Gastroesophageal sphincter (tissue), 4 donors: ENCODE measurements at regions not wholly inside any gene's neighbourhood (a gene's known extent, or its start where the extent isn't known, plus 50 kb on each side); places are given as distances from the start of the nearest gene placed in this dataset.

ENCODE experiments used
- ATAC-seq: fragments of 150-250 bp; one replicate; pipeline ENCODE4 v1.9.1; 2016; ENCODE audit warnings: mild to moderate bottlenecking, moderate library complexity
- H3K27ac ChIP-seq, 4 donors: fragments of 200-600 bp; sonication (generic) in 3 of 4; 1 replicate in 3 of 4; 2 replicates in 1 of 4; pipeline ENCODE4 v1.5.1; 2016 to 2019
- H3K27me3 ChIP-seq: fragments of 200-600 bp; sonication (generic); one replicate; pipeline ENCODE4 v1.5.1; 2019
- H3K36me3 ChIP-seq, 2 donors: fragments of 200-600 bp; sonication (generic); one replicate each; pipeline ENCODE4 v1.5.1; 2019; ENCODE audit warnings: control low read depth in 1 of 2
- H3K4me1 ChIP-seq, 3 donors: fragments of 200-600 bp; sonication (generic); 1 replicate in 2 of 3; 2 replicates in 1 of 3; pipeline ENCODE4 v1.5.1; 2016 to 2019; ENCODE audit warnings: control low read depth in 2 of 3
- H3K4me3 ChIP-seq, 2 donors: fragments of 200-600 bp; sonication (generic); one replicate each; pipeline ENCODE4 v1.5.1; 2019; ENCODE audit warnings: mild to moderate bottlenecking in 1 of 2, moderate library complexity in 1 of 2
- H3K9me3 ChIP-seq, 3 donors: fragments of 200-600 bp; sonication (generic); one replicate each; pipeline ENCODE4 v1.5.1; 2017 to 2019; ENCODE audit warnings: control low read depth in 2 of 3
- EP300 ChIP-seq: sonication (generic); formaldehyde crosslinking; IDR thresholded peaks from one replicate; pipeline ENCODE4 v1.6.1; 2017; ENCODE audit warnings: antibody characterized with exemption, mild to moderate bottlenecking
- POLR2A ChIP-seq, 2 donors: fragments of 450-650 bp; IDR thresholded peaks; one replicate each; pipeline ENCODE4 v1.6.1; 2017; ENCODE audit warnings: antibody characterized with exemption in 2 of 2, mild to moderate bottlenecking in 2 of 2, moderate library complexity in 1 of 2
- POLR2AphosphoS5 ChIP-seq: sonication (generic); formaldehyde crosslinking; IDR thresholded peaks from one replicate; pipeline ENCODE4 v1.6.1; 2017; ENCODE audit warnings: antibody characterized with exemption
- WGBS, 2 donors: methylation state at CpG; one replicate each; pipeline ENCODE4 v1.1.5; 2018; ENCODE audit warnings: low coverage in 1 of 2; 5-methylcytosine and 5-hydroxymethylcytosine counted together
- TF ChIP-seq, protein P1 (sequence below), 4 experiments: fragments of 200-600 bp in 2 of 4; fragments of 450-650 bp in 2 of 4; sonication (generic) in 1 of 4; IDR thresholded peaks; one replicate each; pipeline ENCODE4 v1.5.1; 2017 to 2019; ENCODE audit warnings: antibody characterized with exemption in 4 of 4, mild to moderate bottlenecking in 2 of 4, moderate library complexity in 2 of 4

DNA sequence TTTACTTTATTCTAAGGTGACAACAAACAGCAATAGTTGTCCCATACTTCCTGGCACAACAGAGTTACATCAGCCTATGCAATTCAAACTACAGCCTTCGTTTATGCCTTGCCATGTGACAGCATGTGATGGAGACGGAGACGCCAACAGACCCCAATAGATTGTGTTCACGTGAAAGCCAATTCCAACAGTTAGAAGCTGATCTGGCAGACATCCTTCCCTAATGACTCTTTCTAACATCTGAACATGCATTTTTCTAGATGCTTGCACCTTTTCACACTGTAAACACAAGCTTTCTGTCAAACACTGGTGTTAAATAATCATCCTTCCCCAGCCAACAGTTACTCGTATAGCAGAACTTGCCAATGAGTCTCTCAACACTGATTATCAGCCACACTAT is 694.4 kb upstream of the ALCAM start:
- no peak for ATAC-seq
- no peaks in the 10 kb centered on the region for H3K36me3 ChIP-seq
- TF ChIP-seq EP300 (no peak), POLR2A (IDR thresholded peaks at IDR 0.05) (no peak), POLR2AphosphoS5 (no peak)
- TF ChIP-seq, protein P1, sequence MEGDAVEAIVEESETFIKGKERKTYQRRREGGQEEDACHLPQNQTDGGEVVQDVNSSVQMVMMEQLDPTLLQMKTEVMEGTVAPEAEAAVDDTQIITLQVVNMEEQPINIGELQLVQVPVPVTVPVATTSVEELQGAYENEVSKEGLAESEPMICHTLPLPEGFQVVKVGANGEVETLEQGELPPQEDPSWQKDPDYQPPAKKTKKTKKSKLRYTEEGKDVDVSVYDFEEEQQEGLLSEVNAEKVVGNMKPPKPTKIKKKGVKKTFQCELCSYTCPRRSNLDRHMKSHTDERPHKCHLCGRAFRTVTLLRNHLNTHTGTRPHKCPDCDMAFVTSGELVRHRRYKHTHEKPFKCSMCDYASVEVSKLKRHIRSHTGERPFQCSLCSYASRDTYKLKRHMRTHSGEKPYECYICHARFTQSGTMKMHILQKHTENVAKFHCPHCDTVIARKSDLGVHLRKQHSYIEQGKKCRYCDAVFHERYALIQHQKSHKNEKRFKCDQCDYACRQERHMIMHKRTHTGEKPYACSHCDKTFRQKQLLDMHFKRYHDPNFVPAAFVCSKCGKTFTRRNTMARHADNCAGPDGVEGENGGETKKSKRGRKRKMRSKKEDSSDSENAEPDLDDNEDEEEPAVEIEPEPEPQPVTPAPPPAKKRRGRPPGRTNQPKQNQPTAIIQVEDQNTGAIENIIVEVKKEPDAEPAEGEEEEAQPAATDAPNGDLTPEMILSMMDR (IDR thresholded peaks at IDR 0.05) = no peak
- no peak overlapping the region for H3K27ac ChIP-seq
- 58 to 60% methylated on average over 5 of the region's 5 CpGs for WGBS, 2 donors
- no peaks in the 10 kb centered on the region for H3K9me3 ChIP-seq
- no peak overlapping the region for H3K4me3 ChIP-seq
- H3K4me1 ChIP-seq = no peaks in the 10 kb centered on the region
- H3K27me3 ChIP-seq = no peaks in the 10 kb centered on the region

DNA sequence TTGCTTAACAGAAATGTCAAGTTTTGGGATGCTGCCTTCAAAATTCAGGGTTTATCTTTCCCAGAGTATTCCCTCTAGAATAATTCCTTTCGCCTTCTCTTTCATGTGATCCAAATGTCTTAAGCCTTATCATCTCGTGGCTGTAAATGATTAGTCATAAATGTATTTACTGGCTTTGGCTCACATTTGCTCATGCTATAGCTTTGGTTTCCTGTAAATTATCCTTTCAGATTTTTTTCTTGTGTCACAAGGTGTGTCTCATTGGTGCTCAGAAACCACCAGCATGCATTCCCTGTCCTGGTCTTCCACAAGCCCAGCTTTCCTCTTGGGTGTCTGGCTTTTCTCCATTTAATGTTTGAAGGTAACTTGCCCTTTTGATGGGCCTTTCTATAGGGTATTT is 692.7 kb upstream of the ALCAM start:
- 52 to 100% methylated on average over 2 of the region's 2 CpGs for WGBS, 2 donors
- Histone ChIP-seq H3K27me3 (no peaks in the 10 kb centered on the region), H3K9me3 (peaks cover 0 to 4% (median 0%) of the 10 kb centered on the region in 3 donors), H3K36me3 (no peaks in the 10 kb centered on the region), H3K4me3 (no peak overlapping the region), H3K27ac (no peak overlapping the region), H3K4me1 (no peaks in the 10 kb centered on the region)
- no peak for TF ChIP-seq POLR2A (IDR thresholded peaks at IDR 0.05)
- TF ChIP-seq, protein P1 (IDR thresholded peaks at IDR 0.05) = no peak
- TF ChIP-seq POLR2AphosphoS5 = no peak
- TF ChIP-seq EP300 = no peak
- ATAC-seq = no peak

DNA sequence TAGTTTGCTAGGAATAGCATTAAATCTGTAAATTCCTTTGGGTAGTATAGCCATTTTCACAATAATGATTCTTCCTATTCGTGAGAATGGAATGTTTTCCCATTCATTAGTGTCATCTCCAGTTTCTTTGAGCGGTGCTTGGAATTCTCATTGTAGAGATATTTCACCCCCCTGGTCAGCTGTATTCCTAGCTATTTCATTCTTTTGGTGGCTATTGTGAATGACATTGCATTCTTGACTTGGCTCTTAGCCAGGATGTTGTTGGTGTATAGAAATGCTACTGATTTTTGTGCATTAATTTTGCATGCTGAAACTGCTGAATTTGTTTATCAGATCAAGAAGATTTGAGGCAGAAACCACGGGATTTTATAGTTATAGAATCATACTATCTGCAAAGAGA is 690.5 kb upstream of the ALCAM start:
- TF ChIP-seq, protein P1 (IDR thresholded peaks at IDR 0.05) = no peak
- TF ChIP-seq EP300 = no peak
- no peak for TF ChIP-seq POLR2A (IDR thresholded peaks at IDR 0.05)
- no peak for TF ChIP-seq POLR2AphosphoS5
- peaks cover 0 to 4% (median 0%) of the 10 kb centered on the region in 3 donors for H3K9me3 ChIP-seq
- H3K4me1 ChIP-seq = no peaks in the 10 kb centered on the region
- no peak for ATAC-seq
- H3K36me3 ChIP-seq = no peaks in the 10 kb centered on the region
- WGBS, 2 donors = 65 to 85% methylated on average over 2 to 3 of the region's 3 CpGs
- no peak overlapping the region for H3K4me3 ChIP-seq
- H3K27ac ChIP-seq = no peak overlapping the region
- no peaks in the 10 kb centered on the region for H3K27me3 ChIP-seq

DNA sequence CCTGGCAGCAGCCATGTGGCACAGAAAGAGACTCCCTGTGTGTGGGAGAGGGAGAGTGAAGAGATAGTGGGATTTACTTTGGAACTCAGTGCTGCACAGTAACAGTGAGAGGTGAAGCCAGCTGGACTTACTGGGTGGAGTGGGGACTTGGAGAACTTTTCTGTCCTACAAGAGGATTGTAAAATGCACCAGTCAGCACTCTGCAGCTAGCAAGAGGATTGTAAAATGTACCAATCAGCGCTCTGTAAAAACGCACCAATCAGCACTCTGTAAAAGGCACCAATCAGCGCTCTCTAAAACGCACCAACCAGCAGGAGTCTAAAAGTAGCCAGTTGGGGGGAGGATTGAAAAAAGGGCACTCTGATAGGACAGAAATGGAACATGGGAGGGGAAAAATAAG is 688.8 kb upstream of the ALCAM start:
- Histone ChIP-seq H3K27me3 (no peaks in the 10 kb centered on the region), H3K27ac (no peak overlapping the region), H3K9me3 (peaks cover 0 to 4% (median 0%) of the 10 kb centered on the region in 3 donors), H3K4me3 (no peak overlapping the region), H3K36me3 (no peaks in the 10 kb centered on the region), H3K4me1 (no peaks in the 10 kb centered on the region)
- no peak for ATAC-seq
- WGBS, 2 donors = 88 to 97% methylated on average over 2 to 4 of the region's 4 CpGs
- TF ChIP-seq POLR2AphosphoS5 (no peak), POLR2A (IDR thresholded peaks at IDR 0.05) (no peak), EP300 (no peak)
- TF ChIP-seq, protein P1 (IDR thresholded peaks at IDR 0.05) = no peak

DNA sequence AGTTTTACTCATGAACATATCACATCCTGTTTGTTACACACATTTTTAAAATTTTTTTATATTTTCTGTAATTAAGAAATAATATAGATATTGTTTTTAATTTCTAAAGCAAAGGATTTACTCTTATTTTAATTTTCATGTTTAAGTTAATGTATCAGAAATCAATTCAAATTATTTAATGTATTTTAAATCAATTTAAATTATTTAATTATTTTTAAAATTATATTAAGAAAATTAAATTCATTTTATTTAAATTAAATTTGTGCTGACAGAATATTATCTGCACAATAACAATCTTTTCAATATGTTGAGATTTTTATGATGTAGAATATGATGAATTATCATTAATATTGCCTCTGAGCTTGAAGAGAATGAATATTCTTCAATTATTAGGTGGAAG is 681.2 kb upstream of the ALCAM start:
- H3K36me3 ChIP-seq = no peaks in the 10 kb centered on the region
- H3K4me3 ChIP-seq = no peak overlapping the region
- TF ChIP-seq POLR2AphosphoS5 = no peak
- TF ChIP-seq EP300 = no peak
- TF ChIP-seq, protein P1 (IDR thresholded peaks at IDR 0.05) = no peak
- TF ChIP-seq POLR2A (IDR thresholded peaks at IDR 0.05) = no peak
- H3K9me3 ChIP-seq = no peaks in the 10 kb centered on the region
- no peaks in the 10 kb centered on the region for H3K4me1 ChIP-seq
- H3K27ac ChIP-seq = no peak overlapping the region
- no peaks in the 10 kb centered on the region for H3K27me3 ChIP-seq
- ATAC-seq = no peak
